GM10266 (cell line): ENCODE measurements at regions not wholly inside any gene's neighbourhood (a gene's known extent, or its start where the extent isn't known, plus 50 kb on each side); places are given as distances from the start of the nearest gene placed in this dataset.

ENCODE experiments used
- DNase-seq: peaks from one replicate; pipeline ENCODE4 v3.0.0; 2012; ENCODE audit errors: extremely low spot score
- CTCF ChIP-seq: IDR thresholded peaks from 2 replicates; pipeline ENCODE4 v1.5.1; 2012; ENCODE audit warnings: mild to moderate bottlenecking, low read depth; ENCODE audit not compliant: control insufficient read depth, insufficient read depth; ENCODE audit errors: missing control alignments

GRCh38 chr4:45663003-45663402 is 460.9 kb downstream of the GABRG1 start:
- no peak for TF ChIP-seq CTCF
- no peak for DNase-seq

- no peak for DNase-seq
- no peak for TF ChIP-seq CTCF
Observed at GRCh38 chr4:45661893-45662292, 462.0 kb downstream of the GABRG1 start.

- DNase-seq, result no peak
- no peak for TF ChIP-seq CTCF
Observed at GRCh38 chr4:45650545-45650944, 473.3 kb downstream of the GABRG1 start.

- DNase-seq, result no peak
- TF ChIP-seq CTCF, result no peak
Observed at GRCh38 chr4:45648846-45649245, 475.0 kb downstream of the GABRG1 start.

- DNase-seq, result no peak
- no peak for TF ChIP-seq CTCF
Observed at GRCh38 chr4:45647823-45648222, 476.0 kb downstream of the GABRG1 start.

- DNase-seq, result no peak
- TF ChIP-seq CTCF, result no peak
Observed at GRCh38 chr4:45646885-45647590, 476.8 kb downstream of the GABRG1 start.

GRCh38 chr4:45640281-45640680 is 483.6 kb downstream of the GABRG1 start:
- no peak for TF ChIP-seq CTCF
- DNase-seq, result no peak
